Brain microvascular endothelial cell (primary cell): ENCODE measurements at regions not wholly inside any gene's neighbourhood (a gene's known extent, or its start where the extent isn't known, plus 50 kb on each side); places are given as distances from the start of the nearest gene placed in this dataset.

Source experiments
- DNase-seq: peaks from one replicate; pipeline ENCODE4 v3.0.0-alpha.2; 2020
- H3K27ac ChIP-seq: fragments of 250-450 bp; sonication (Bioruptor Pico); 2 replicates; pipeline ENCODE4 v1.5.1; 2020; ENCODE audit warnings: mild to moderate bottlenecking, moderate library complexity
- H3K27me3 ChIP-seq: fragments of 250-450 bp; sonication (Bioruptor Pico); replicated peaks from 2 replicates; pipeline ENCODE4 v1.5.1; 2020; ENCODE audit warnings: mild to moderate bottlenecking
- H3K36me3 ChIP-seq: fragments of 250-450 bp; sonication (Bioruptor Pico); replicated peaks from 2 replicates; pipeline ENCODE4 v1.5.1; 2020; ENCODE audit warnings: mild to moderate bottlenecking
- H3K4me3 ChIP-seq: 2 replicates; pipeline ENCODE4 v1.5.1; 2011; ENCODE audit warnings: low read depth, mild to moderate bottlenecking, control low read depth, low read length, moderate library complexity
- CTCF ChIP-seq: IDR thresholded peaks from 2 replicates; pipeline ENCODE4 v1.5.1; 2011; ENCODE audit warnings: low read depth, mild to moderate bottlenecking, moderate library complexity, low read length, control low read depth, inconsistent platforms; ENCODE audit errors: missing control alignments
- in situ Hi-C: cut with HindIII; loops from 2 replicates; pipeline ENCODE4 v1.10.0; 2017; ENCODE audit warnings: low sequenced_read_pairs, low pct_ligation_motif_present

- Histone ChIP-seq H3K36me3 (no peaks in the 10 kb centered on the region), H3K27me3 (no peaks in the 10 kb centered on the region), H3K27ac (no peak overlapping the region), H3K4me3 (no peak overlapping the region)
- in situ Hi-C loops, result no loop called here
- no peak for TF ChIP-seq CTCF
- DNase-seq, result no peak
Observed at GRCh38 chr2:138274421-138275291, 226.9 kb upstream of the SPOPL start.

DNA sequence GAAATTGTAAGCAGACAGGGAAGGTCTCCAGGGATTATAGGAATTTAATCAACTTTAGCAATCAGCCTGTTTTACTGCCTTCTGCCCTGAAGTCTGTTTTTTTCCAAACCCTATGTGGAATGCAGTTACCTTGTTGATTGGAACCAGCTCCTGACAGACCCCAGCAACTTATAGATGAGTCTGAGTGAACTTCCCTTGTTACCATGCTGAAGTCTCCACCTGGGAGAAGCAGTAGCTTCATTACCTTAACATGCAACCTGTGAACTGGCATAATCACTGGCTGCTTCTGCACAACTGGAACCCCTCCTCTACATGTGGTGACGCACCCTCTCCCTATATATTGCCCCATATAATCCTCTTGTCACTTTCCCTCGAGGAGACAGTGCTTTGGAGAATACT lies 226.3 kb upstream of the SPOPL start:
- in situ Hi-C loops, result no loop called here
- H3K27ac ChIP-seq, result no peak overlapping the region
- no peak for TF ChIP-seq CTCF

DNA sequence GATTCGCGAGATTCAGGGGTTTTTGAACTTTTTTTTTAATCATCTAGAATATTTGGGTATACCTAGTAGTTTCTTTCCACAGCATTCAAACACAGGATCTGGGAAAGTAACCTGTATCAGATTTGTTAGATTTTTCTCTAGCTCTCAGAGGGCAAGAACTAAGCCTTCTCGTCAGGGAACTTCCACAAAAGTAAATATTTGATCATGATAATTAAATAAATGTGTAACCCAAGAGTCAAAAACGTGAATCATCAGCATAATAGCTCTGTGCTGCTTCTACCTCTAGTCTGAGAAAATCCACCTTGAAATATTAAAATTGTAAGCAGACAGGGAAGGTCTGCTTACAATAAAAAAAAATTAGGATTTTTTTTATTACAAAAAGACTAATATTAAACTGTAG lies 225.7 kb upstream of the SPOPL start:
- no peak for TF ChIP-seq CTCF
- no peaks in the 10 kb centered on the region for H3K36me3 ChIP-seq
- in situ Hi-C loops, result no loop called here
- no peak overlapping the region for H3K27ac ChIP-seq
- no peak overlapping the region for H3K4me3 ChIP-seq
- H3K27me3 ChIP-seq, result no peaks in the 10 kb centered on the region
- DNase-seq, result no peak

More for the DNA sequence above, 226.3 kb upstream of the SPOPL start:
- H3K4me3 ChIP-seq, result no peak overlapping the region
- no peak for DNase-seq
- H3K27me3 ChIP-seq, result no peaks in the 10 kb centered on the region
- no peaks in the 10 kb centered on the region for H3K36me3 ChIP-seq

GRCh38 chr2:138276339-138276738 lies 225.2 kb upstream of the SPOPL start:
- no peak overlapping the region for H3K4me3 ChIP-seq
- DNase-seq, result no peak
- no peak for TF ChIP-seq CTCF
- no peak overlapping the region for H3K27ac ChIP-seq
- in situ Hi-C loops, result no loop called here
- no peaks in the 10 kb centered on the region for H3K36me3 ChIP-seq
- H3K27me3 ChIP-seq, result no peaks in the 10 kb centered on the region

DNA sequence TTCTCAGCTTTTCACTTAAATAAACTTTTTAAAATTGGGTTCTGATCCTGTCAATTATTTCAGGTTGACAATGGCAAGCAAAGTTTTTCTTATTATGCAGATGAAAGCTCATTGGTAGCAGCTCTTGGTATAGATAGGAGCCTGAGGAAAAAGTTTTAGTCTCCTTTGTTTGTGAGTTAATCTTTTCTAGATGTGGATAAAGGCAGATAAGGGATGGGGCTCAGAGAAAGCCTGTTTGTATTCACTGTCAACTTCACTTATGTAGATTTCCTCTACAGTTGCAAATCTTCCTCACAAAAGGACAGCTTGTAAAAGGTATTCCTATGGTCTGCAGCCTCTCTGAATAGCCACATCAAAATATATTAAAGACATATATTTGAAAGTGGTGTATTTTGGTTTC lies 224.5 kb upstream of the SPOPL start:
- no peaks in the 10 kb centered on the region for H3K27me3 ChIP-seq
- TF ChIP-seq CTCF, result no peak
- no peak overlapping the region for H3K4me3 ChIP-seq
- in situ Hi-C loops, result no loop called here
- DNase-seq, result no peak
- no peaks in the 10 kb centered on the region for H3K36me3 ChIP-seq
- H3K27ac ChIP-seq, result no peak overlapping the region

- Histone ChIP-seq H3K27me3 (no peaks in the 10 kb centered on the region), H3K27ac (no peak overlapping the region), H3K4me3 (no peak overlapping the region), H3K36me3 (no peaks in the 10 kb centered on the region)
- no peak for DNase-seq
- in situ Hi-C loops, result no loop called here
- TF ChIP-seq CTCF, result no peak
Observed at GRCh38 chr2:138279871-138280270, 221.7 kb upstream of the SPOPL start.
